ENCODE measurements at regions not wholly inside any gene's neighbourhood (a gene's known extent, or its start where the extent isn't known, plus 50 kb on each side); places are given as distances from the start of the nearest gene placed in this dataset.
"Not testable (repeated sequence)": the region's sequence is repeated elsewhere in the genome, so short reads cannot be mapped to it uniquely, and the experiment has no call there.

DNA sequence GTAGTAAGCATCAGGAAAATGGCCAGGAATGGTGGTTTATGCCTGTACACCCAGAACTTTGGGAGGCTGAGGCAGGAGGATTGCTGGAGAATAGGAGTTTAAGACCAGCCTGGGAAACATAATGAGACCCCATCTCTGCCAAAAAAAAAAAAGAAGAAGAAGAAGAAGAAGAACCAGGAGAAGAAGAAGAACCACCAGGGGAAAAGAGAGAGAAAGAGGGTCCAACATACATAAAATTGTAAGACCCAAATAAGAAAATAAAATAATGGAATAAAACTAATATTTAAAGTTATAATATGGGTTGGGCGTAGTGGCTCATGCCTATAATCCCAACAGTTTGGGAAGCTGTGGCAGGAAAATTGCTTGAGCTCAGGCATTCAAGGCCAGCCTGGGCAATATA lies 408.4 kb downstream of the ZFHX3 start:
- DNase-seq (ENCODE audit: insufficient read length, low spot score) (no peak), FAIRE-seq (no peak)
- TF ChIP-seq TAF1 (IDR thresholded peaks at IDR 0.05; ENCODE audit: low read depth, low read length) = no peak
- TF ChIP-seq PAX5 (IDR thresholded peaks at IDR 0.05; ENCODE audit: insufficient read depth, low read length, severe bottlenecking) = no peak
- no peak for TF ChIP-seq POLR2AphosphoS5 (IDR thresholded peaks at IDR 0.05; ENCODE audit: low read depth, low read length)
- no peak for TF ChIP-seq POLR2A (IDR thresholded peaks at IDR 0.05; ENCODE audit: low read depth, low read length)
- TF ChIP-seq SPI1 (IDR thresholded peaks at IDR 0.05; ENCODE audit: low read depth, low read length) = no peak
- no peak for TF ChIP-seq POU2F2 (IDR thresholded peaks at IDR 0.05; ENCODE audit: low read depth, low read length)

- DNase-seq (ENCODE audit: insufficient read length, low spot score) = no peak
- TF ChIP-seq SPI1 (IDR thresholded peaks at IDR 0.05; ENCODE audit: low read depth, low read length) (no peak), PAX5 (IDR thresholded peaks at IDR 0.05; ENCODE audit: insufficient read depth, low read length, severe bottlenecking) (no peak), POU2F2 (IDR thresholded peaks at IDR 0.05; ENCODE audit: low read depth, low read length) (no peak), POLR2AphosphoS5 (IDR thresholded peaks at IDR 0.05; ENCODE audit: low read depth, low read length) (no peak), POLR2A (IDR thresholded peaks at IDR 0.05; ENCODE audit: low read depth, low read length) (no peak), TAF1 (IDR thresholded peaks at IDR 0.05; ENCODE audit: low read depth, low read length) (no peak)
- FAIRE-seq = no peak
Measured at GRCh38 chr16:72637306-72637705, 410.6 kb downstream of the ZFHX3 start.

DNA sequence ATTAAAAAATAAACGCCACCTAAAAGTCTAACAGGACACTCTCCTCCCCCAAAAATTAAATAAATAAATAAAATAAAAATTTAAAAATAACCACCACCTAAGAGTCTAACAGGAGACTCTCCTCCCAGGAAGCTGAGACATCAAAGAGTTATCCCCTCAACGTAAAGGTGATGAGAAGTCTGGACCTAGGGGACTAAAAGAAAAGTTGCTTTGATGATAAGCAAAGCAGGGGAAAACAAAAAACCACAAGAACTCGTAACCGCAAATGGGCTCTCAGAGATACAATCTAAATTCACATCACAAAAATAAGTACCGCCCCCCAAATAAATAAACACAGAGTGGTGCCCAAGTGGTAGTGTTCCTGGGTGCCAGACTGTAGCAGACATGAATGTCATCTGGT lies 412.2 kb downstream of the ZFHX3 start:
- TF ChIP-seq POLR2A (IDR thresholded peaks at IDR 0.05; ENCODE audit: low read depth, low read length) (no peak), POLR2AphosphoS5 (IDR thresholded peaks at IDR 0.05; ENCODE audit: low read depth, low read length) (no peak), SPI1 (IDR thresholded peaks at IDR 0.05; ENCODE audit: low read depth, low read length) (no peak), POU2F2 (IDR thresholded peaks at IDR 0.05; ENCODE audit: low read depth, low read length) (no peak), PAX5 (IDR thresholded peaks at IDR 0.05; ENCODE audit: insufficient read depth, low read length, severe bottlenecking) (no peak), TAF1 (IDR thresholded peaks at IDR 0.05; ENCODE audit: low read depth, low read length) (no peak)
- DNase-seq (ENCODE audit: insufficient read length, low spot score) (no peak), FAIRE-seq (no peak)

GRCh38 chr16:72635104-72635503 lies 412.8 kb downstream of the ZFHX3 start:
- FAIRE-seq = peak; percentile 48
- TF ChIP-seq PAX5 (IDR thresholded peaks at IDR 0.05; ENCODE audit: insufficient read depth, low read length, severe bottlenecking) = no peak
- TF ChIP-seq POLR2AphosphoS5 (IDR thresholded peaks at IDR 0.05; ENCODE audit: low read depth, low read length) = no peak
- TF ChIP-seq SPI1 (IDR thresholded peaks at IDR 0.05; ENCODE audit: low read depth, low read length) = no peak
- no peak for TF ChIP-seq TAF1 (IDR thresholded peaks at IDR 0.05; ENCODE audit: low read depth, low read length)
- no peak for TF ChIP-seq POLR2A (IDR thresholded peaks at IDR 0.05; ENCODE audit: low read depth, low read length)
- TF ChIP-seq POU2F2 (IDR thresholded peaks at IDR 0.05; ENCODE audit: low read depth, low read length) = no peak
- DNase-seq (ENCODE audit: insufficient read length, low spot score) = no peak

DNA sequence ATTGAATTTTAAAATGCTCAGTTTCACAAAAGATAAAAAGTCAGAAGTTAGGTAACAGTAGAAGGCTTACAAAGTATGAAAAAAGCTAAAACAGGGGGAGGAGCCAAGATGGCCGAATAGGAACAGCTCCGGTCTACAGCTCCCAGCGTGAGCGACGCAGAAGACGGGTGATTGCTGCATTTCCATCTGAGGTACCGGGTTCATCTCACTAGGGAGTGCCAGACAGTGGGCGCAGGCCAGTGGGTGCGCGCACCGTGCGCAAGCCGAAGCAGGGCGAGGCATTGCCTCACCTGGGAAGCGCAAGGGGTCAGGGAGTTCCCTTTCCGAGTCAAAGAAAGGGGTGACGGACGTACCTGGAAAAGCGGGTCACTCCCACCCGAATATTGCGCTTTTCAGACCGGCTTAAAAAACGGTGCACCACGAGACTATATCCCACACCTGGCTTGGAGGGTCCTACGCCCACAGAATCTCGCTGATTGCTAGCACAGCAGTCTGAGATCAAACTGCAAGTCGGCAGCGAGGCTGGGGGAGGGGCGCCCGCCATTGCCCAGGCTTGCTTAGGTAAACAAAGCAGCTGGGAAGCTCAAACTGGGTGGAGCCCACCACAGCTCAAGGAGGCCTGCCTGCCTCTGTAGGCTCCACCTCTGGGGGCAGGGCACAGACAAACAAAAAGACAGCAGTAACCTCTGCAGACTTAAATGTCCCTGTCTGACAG lies 420.6 kb downstream of the ZFHX3 start:
- not testable (repeated sequence) for FAIRE-seq; DNase-seq (ENCODE audit: insufficient read length, low spot score)

GRCh38 chr16:72626623-72627022 lies 421.3 kb downstream of the ZFHX3 start:
- peak; percentile 9 for FAIRE-seq
- no peak for DNase-seq (ENCODE audit: insufficient read length, low spot score)
- TF ChIP-seq POLR2AphosphoS5 (IDR thresholded peaks at IDR 0.05; ENCODE audit: low read depth, low read length) (no peak), TAF1 (IDR thresholded peaks at IDR 0.05; ENCODE audit: low read depth, low read length) (no peak), POU2F2 (IDR thresholded peaks at IDR 0.05; ENCODE audit: low read depth, low read length) (no peak), SPI1 (IDR thresholded peaks at IDR 0.05; ENCODE audit: low read depth, low read length) (no peak), PAX5 (IDR thresholded peaks at IDR 0.05; ENCODE audit: insufficient read depth, low read length, severe bottlenecking) (no peak), POLR2A (IDR thresholded peaks at IDR 0.05; ENCODE audit: low read depth, low read length) (no peak)

GRCh38 chr16:72621651-72622050 lies 426.3 kb downstream of the ZFHX3 start:
- TF ChIP-seq POU2F2 (IDR thresholded peaks at IDR 0.05; ENCODE audit: low read depth, low read length) = no peak
- no peak for TF ChIP-seq TAF1 (IDR thresholded peaks at IDR 0.05; ENCODE audit: low read depth, low read length)
- no peak for TF ChIP-seq POLR2A (IDR thresholded peaks at IDR 0.05; ENCODE audit: low read depth, low read length)
- TF ChIP-seq SPI1 (IDR thresholded peaks at IDR 0.05; ENCODE audit: low read depth, low read length) = no peak
- TF ChIP-seq POLR2AphosphoS5 (IDR thresholded peaks at IDR 0.05; ENCODE audit: low read depth, low read length) = no peak
- TF ChIP-seq PAX5 (IDR thresholded peaks at IDR 0.05; ENCODE audit: insufficient read depth, low read length, severe bottlenecking) = no peak
- no peak for DNase-seq (ENCODE audit: insufficient read length, low spot score)
- no peak for FAIRE-seq

GRCh38 chr16:72620853-72621252 lies 427.1 kb downstream of the ZFHX3 start:
- no peak for TF ChIP-seq PAX5 (IDR thresholded peaks at IDR 0.05; ENCODE audit: insufficient read depth, low read length, severe bottlenecking)
- TF ChIP-seq POU2F2 (IDR thresholded peaks at IDR 0.05; ENCODE audit: low read depth, low read length) = no peak
- no peak for TF ChIP-seq SPI1 (IDR thresholded peaks at IDR 0.05; ENCODE audit: low read depth, low read length)
- no peak for TF ChIP-seq POLR2AphosphoS5 (IDR thresholded peaks at IDR 0.05; ENCODE audit: low read depth, low read length)
- TF ChIP-seq TAF1 (IDR thresholded peaks at IDR 0.05; ENCODE audit: low read depth, low read length) = no peak
- no peak for TF ChIP-seq POLR2A (IDR thresholded peaks at IDR 0.05; ENCODE audit: low read depth, low read length)
- FAIRE-seq = peak; percentile 20
- DNase-seq (ENCODE audit: insufficient read length, low spot score) = no peak

DNA sequence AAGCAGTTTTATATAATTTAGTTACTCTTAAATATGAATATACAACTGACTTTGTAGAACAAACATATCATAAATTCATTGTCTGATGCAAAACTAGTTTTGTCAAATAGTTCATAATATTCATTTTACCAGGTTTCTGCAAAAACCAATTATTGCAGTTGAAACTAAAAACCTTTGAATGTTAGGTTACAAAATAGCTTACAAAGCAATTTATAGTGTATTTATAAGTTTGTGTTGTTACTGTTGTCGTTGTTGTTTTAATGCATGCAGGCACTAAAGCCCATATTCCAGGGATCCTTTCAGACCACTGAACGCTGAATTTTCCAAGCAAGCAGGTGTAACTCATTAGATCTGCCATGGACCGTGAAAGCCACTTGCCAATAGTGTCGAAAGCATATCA lies 427.6 kb downstream of the ZFHX3 start:
- DNase-seq (ENCODE audit: insufficient read length, low spot score) = no peak
- TF ChIP-seq SPI1 (IDR thresholded peaks at IDR 0.05; ENCODE audit: low read depth, low read length) (no peak), POU2F2 (IDR thresholded peaks at IDR 0.05; ENCODE audit: low read depth, low read length) (no peak), PAX5 (IDR thresholded peaks at IDR 0.05; ENCODE audit: insufficient read depth, low read length, severe bottlenecking) (no peak), POLR2A (IDR thresholded peaks at IDR 0.05; ENCODE audit: low read depth, low read length) (no peak), POLR2AphosphoS5 (IDR thresholded peaks at IDR 0.05; ENCODE audit: low read depth, low read length) (no peak), TAF1 (IDR thresholded peaks at IDR 0.05; ENCODE audit: low read depth, low read length) (no peak)
- peak; percentile 40 for FAIRE-seq

DNA sequence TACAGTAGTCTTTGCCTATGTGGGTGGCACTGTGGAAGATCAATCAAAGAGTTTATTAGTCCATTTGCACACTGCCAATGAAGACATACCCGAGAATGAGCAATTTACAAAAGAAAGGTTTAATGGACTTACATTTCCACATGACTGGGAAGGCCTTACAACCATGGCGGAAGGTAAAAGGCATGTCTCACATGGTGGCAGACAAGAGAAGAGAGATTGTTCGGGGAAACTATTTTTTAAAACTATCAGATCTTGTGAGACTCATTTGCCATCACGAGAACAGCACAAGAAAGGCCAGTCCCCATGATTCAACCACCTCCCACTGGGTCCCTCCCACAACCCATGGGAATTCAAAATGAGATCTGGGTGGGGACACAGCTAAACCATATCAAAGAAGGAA lies 432.1 kb downstream of the ZFHX3 start:
- TF ChIP-seq TAF1 (IDR thresholded peaks at IDR 0.05; ENCODE audit: low read depth, low read length) = no peak
- no peak for TF ChIP-seq PAX5 (IDR thresholded peaks at IDR 0.05; ENCODE audit: insufficient read depth, low read length, severe bottlenecking)
- TF ChIP-seq POLR2AphosphoS5 (IDR thresholded peaks at IDR 0.05; ENCODE audit: low read depth, low read length) = no peak
- no peak for TF ChIP-seq POLR2A (IDR thresholded peaks at IDR 0.05; ENCODE audit: low read depth, low read length)
- no peak for TF ChIP-seq SPI1 (IDR thresholded peaks at IDR 0.05; ENCODE audit: low read depth, low read length)
- TF ChIP-seq POU2F2 (IDR thresholded peaks at IDR 0.05; ENCODE audit: low read depth, low read length) = no peak
- no peak for FAIRE-seq
- DNase-seq (ENCODE audit: insufficient read length, low spot score) = no peak

Measured in GM12891 (cell line).